Femur (tissue), 1 donor: ENCODE measurements at regions not wholly inside any gene's neighbourhood (a gene's known extent, or its start where the extent isn't known, plus 50 kb on each side); places are given as distances from the start of the nearest gene placed in this dataset.
"Not testable (repeated sequence)": the region's sequence is repeated elsewhere in the genome, so short reads cannot be mapped to it uniquely, and the experiment has no call there.

Experiments used
- DNase-seq: peaks from one replicate; pipeline ENCODE4 v3.0.0-alpha.2; 2017

DNA sequence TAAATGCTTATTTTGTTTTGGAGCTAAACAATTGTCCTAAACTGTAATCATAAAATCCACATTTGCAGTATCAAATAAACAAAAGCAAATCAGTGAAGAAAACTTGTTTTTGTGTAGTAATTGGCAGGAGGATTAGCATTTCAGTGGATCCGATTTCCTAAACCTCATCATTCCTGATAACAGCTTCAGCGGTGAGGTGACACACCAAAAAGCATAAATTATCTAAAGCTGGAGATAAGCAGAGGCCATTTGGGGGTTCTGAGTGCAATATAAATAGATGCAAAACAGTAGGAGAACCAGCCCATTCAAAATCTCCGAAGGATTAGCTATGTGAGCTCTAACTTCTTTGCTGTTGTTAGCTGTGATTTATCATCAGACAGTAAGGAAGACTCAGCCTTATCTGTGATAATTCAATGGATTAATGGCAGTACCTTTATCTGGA lies 235.8 kb downstream of the EPHA7 start:
- no peak for DNase-seq

DNA sequence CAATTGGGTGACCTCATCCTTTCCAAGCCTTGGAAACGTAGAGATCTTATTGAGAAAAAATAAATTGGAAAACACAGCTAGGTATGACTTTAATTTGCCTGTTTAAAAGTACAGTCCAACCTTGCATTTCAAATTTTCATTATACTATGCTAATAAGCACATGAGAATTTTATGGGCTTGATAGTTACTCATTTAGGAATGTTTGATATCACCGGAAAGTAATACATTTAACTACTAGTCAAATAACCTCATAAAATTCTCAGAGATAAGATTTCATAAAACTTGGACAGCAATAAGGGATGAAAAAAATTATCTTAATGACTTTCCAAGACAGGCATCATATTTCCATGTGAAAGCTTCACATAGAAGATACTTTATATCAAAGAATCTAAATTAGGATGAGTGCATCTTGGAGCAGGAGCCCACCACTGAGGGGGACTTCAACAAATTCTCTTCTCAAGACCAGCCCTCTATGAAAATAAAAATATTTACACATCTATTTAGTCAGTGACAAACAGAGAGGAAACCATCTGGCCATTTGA lies 236.3 kb downstream of the EPHA7 start:
- DNase-seq = no peak

GRCh38 chr6:93177918-93178317 lies 241.4 kb downstream of the EPHA7 start:
- no peak for DNase-seq

GRCh38 chr6:93177438-93177837 lies 241.9 kb downstream of the EPHA7 start:
- DNase-seq = no peak

GRCh38 chr6:93176070-93176469 lies 243.3 kb downstream of the EPHA7 start:
- no peak for DNase-seq

- not testable (repeated sequence) for DNase-seq
These were observed 245.8 kb downstream of the EPHA7 start for GRCh38 chr6:93173573-93173972.

DNA sequence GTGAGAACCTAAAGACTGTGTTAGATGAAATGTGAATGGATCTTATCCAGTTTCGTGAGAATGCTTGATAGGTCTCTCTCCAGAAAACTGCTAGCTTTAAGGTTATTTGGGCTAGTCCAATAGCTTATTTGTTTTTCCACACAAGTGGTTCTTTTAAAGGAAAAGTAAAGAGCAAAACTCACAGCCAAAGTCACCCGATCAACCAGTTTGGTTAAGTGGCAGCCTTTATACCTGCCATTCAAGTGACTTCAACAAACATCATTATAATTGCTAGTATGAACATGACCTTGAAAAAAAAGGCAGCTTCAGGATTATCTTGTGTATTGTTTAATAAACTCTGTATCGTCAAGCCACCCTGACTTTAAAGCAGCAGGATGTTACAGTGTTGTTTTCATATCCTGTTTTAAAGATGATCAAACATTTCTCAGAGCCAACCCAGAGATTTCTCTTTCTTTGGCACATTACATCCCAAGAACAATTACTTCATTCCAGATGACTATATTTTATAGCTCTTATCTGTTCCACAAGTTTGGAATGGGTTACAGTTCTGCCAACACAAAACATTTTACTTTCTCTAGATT lies 253.4 kb downstream of the EPHA7 start:
- DNase-seq = no peak

GRCh38 chr6:93164781-93165180 lies 254.6 kb downstream of the EPHA7 start:
- DNase-seq = no peak

DNA sequence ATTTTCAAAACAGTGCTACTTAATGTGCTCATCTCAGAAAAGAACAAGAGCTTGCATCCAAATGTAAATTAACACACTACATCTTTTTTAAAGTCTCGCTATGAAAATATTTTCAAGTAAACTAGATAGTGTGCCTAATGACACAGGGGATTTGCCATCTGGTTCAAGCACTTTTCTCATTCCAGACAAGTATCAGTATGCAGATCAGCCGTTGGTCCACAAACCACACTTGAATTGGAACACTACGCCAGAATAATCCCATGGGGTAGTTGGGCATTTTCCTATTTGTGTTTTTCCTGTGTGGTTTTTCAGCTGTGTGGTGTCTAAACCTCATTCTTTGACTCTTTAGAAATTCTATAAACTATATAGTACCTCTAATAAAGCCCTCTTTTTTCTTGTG lies 256.2 kb downstream of the EPHA7 start:
- DNase-seq = no peak

- DNase-seq = no peak
These were observed 279.8 kb downstream of the EPHA7 start for GRCh38 chr6:93139408-93140081.

DNA sequence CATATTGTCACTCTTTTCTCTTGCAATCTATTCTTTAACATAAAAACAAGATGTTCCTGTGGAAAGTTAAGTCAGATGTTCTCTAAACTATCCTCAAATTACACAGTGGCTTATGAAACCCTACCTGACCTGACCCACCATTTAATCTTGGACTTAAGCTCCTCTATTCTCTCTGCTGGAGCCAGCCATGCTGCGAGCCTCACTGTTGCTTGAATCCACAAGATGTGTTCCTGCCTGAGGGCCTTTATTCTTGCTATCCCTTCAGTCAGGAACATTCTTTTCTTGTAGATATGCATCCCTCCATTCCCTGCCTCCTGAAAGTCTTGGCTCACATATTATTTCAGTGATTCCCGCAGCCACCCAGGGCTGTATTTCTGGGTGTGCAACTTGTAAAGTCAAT lies 283.2 kb downstream of the EPHA7 start:
- no peak for DNase-seq

DNA sequence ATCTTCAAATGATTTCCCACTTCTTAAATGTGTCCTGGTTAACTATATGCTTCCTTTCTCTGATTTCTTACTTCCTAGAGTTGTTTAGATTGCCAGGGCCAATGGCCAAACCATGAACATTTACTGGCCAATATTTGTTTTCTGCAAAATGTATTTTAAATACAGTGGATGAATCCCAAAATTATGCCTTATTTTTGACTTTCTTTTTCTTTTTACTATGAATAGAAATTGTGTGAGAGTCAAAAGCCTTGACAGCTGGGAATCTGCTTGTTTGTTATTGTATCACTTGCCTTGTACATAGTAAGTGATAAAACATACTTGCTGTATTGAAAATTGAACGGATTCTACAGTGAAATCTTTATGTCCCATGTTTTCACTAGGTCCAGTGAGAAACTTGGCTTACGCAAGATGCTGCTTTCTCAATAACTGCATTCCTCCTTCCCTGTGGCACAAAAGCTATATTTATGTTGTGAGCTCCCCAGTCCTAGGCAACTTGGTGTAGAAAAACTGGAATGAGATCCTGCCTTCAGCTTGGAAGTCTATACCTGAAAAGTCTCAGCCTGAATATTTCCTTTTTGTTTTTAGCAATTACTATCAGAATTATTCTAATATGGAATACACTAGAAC lies 295.2 kb downstream of the EPHA7 start:
- no peak for DNase-seq

DNA sequence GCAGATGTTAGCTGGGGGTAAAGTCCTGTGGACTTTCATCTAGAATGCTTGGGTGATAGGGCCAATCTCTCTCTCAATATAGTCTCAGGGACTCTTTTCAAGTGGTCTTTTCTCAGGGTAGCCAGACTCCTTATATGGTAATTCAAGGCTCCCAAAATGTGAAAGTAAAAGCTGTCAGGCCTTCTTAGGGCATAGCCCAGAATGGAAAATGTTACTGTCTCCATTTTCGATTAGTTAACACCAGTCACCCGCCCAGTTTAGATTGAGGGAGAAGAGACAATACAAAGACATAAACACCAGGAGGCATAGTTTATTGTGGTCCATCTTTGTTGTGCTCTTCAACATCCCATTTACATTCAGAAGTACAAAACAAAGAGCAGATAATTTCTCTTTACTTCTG lies 295.8 kb downstream of the EPHA7 start:
- DNase-seq = no peak

GRCh38 chr6:93120154-93120742 lies 299.1 kb downstream of the EPHA7 start:
- DNase-seq = no peak

DNA sequence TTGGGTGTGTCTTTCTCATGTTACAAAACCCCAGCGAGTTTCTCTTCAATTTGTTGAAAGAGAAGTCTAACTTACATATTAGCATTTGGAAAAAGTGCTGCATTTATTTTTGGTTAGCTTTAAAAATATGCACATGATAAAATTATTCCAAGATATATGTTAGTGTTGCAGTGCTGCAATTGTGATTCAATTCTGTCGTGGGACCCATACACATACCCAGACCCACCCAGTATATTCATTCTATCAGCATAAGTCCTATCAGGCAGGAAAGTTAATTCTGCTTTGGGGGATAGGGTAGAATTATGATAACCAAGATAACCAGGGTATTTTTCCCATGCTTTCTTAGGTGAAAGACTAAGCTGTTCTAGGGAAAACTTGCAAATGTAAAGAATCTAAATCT lies 313.5 kb downstream of the EPHA7 start:
- no peak for DNase-seq

GRCh38 chr6:93105017-93105416 lies 314.3 kb downstream of the EPHA7 start:
- no peak for DNase-seq

- DNase-seq = no peak
These were observed 315.1 kb downstream of the EPHA7 start for GRCh38 chr6:93104195-93104817.

DNA sequence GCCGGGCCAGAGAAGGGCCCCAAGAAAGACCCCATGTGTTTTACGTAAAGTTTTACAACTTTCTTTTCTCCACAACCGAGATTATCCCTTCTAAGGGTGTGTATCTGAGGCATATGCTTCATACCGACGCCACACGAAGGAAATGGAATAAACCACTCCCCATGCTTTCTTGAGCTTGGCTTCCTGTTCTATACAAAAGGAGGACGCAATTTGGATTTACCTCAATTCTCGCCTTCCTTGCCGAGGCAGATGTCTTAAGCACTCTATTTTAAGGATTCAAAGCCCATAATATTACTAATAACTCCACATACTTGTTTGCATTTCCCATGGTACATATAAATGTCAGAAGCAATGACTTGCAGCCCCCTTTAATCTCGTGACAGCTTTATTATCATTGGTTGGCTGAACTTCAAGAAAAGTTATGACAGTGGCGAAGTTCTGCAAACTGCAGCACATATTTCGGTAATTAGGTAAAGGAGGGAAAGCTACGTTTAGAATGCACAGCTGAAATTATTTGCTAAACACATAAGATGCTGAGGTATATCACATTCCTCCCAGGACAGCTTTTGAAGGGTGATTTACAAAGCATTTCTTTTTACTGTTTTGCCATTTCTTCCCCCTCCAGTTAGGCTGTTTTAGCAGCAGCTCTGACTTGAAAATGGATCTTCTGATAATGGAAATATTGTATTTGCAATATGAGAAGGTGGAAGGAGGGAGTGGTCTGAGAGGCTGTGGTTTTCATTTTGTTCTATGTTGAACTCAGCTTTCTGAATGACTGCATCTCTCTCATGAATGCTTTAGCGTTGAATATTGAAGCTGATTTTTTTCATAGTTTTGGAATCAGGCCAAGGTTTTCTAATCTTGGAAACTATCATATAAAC lies 330.5 kb downstream of the EPHA7 start:
- peak; percentile 36 for DNase-seq

GRCh38 chr6:93087606-93088005 lies 331.8 kb downstream of the EPHA7 start:
- DNase-seq = no peak

DNA sequence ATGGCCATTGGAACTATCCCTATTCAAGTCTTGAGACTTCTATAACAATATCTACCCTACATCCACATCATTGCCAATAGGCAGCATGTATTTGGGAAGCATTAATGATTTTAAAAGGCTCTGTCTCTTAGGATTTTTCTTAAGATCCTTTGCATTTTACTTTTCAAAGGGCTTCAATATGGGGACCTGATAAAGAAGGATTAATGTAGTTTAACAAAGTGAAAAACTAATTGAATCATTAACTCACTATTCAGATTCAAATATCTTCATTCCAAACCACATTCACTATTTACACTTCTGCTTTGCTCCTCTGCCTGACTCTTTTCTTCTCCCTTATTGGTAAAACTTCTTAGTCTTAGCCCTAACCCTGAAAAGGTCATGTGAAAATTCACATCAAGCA lies 333.0 kb downstream of the EPHA7 start:
- no peak for DNase-seq

GRCh38 chr6:93083337-93084230 lies 335.8 kb downstream of the EPHA7 start:
- DNase-seq = no peak
